IMR-90 (cell line): ENCODE measurements at regions not wholly inside any gene's neighbourhood (a gene's known extent, or its start where the extent isn't known, plus 50 kb on each side); places are given as distances from the start of the nearest gene placed in this dataset.

Experiments
- ATAC-seq: fragments of 200-7000 bp; cut with Tn5 transposase; 2 replicates; pipeline ENCODE4 v1.9.1; 2020; ENCODE audit warnings: low read depth, mild to moderate bottlenecking, moderate library complexity
- BruUV-seq: library from RNA; stranded (reverse); fragments of 400-500 nt; replicated peaks from 2 replicates; lab custom pipeline; 2021; lab: Mats Ljungman, UMichigan
- CTCF ChIA-PET: fragments of 300-600 bp; formaldehyde crosslinking; extraction: SDS; loops from one replicate; lab custom pipeline; 2021; ENCODE audit warnings: antibody characterized with exemption; lab: Yijun Ruan, JAX
- POLR2A ChIA-PET: fragments of 300-600 bp; sonication (Branson Sonifier 250); formaldehyde crosslinking; loops from one replicate; lab custom pipeline; 2022; ENCODE audit warnings: antibody characterized with exemption; ENCODE audit not compliant: unreplicated experiment; lab: Charles Lee
- DNase-seq: peaks from one replicate; pipeline ENCODE4 v3.0.0; 2013
- H2AFZ ChIP-seq: replicated peaks from 2 replicates; pipeline ENCODE3; 2013; ENCODE audit warnings: low read length, mild to moderate bottlenecking; ENCODE audit not compliant: poor library complexity
- H2AK5ac ChIP-seq: 2 replicates; pipeline ENCODE4 v1.6.1; 2013; ENCODE audit warnings: low read depth, low read length, inconsistent platforms
- H2AK9ac ChIP-seq: replicated peaks from 2 replicates; pipeline ENCODE3; 2013; ENCODE audit warnings: mild to moderate bottlenecking, low read depth, low read length, moderate library complexity; ENCODE audit not compliant: poor library complexity
- H2BK120ac ChIP-seq: 2 replicates; pipeline ENCODE4 v1.6.1; 2013; ENCODE audit warnings: low read depth, low read length, inconsistent platforms
- H2BK15ac ChIP-seq: 3 replicates; pipeline ENCODE4 v1.6.1; 2013; ENCODE audit warnings: low read depth, low read length, inconsistent platforms
- H2BK20ac ChIP-seq: 2 replicates; pipeline ENCODE4 v1.6.1; 2013; ENCODE audit warnings: low read depth, mild to moderate bottlenecking, inconsistent platforms, low read length, moderate library complexity
- H2BK5ac ChIP-seq: 2 replicates; pipeline ENCODE4 v1.6.1; 2013; ENCODE audit warnings: mild to moderate bottlenecking, low read depth, low read length, inconsistent platforms; ENCODE audit not compliant: poor library complexity, severe bottlenecking
- H3K14ac ChIP-seq: replicated peaks from 2 replicates; pipeline ENCODE4 v1.6.1; 2013; ENCODE audit warnings: low read depth, low read length, inconsistent platforms
- H3K18ac ChIP-seq: 2 replicates; pipeline ENCODE4 v1.6.1; 2013; ENCODE audit warnings: low read depth, low read length, control low read depth
- H3K23ac ChIP-seq: 2 replicates; pipeline ENCODE4 v1.6.1; 2013; ENCODE audit warnings: low read depth, low read length, inconsistent platforms
- H3K27ac ChIP-seq: 2 replicates; pipeline ENCODE4 v1.5.1; 2013; ENCODE audit warnings: mild to moderate bottlenecking, control low read depth, low read length; ENCODE audit not compliant: insufficient read depth
- H3K27me3 ChIP-seq: 2 replicates; pipeline ENCODE4 v1.6.1; 2013; ENCODE audit warnings: low read length; ENCODE audit not compliant: control insufficient read depth, insufficient read depth
- H3K36me3 ChIP-seq: 2 replicates; pipeline ENCODE4 v1.6.1; 2013; ENCODE audit warnings: low read length, mixed read lengths; ENCODE audit not compliant: control insufficient read depth, insufficient read depth
- H3K4ac ChIP-seq: 2 replicates; pipeline ENCODE4 v1.6.1; 2013; ENCODE audit warnings: low read depth, low read length, inconsistent platforms
- H3K4me1 ChIP-seq: 2 replicates; pipeline ENCODE4 v1.6.1; 2013; ENCODE audit warnings: low read length, mixed read lengths; ENCODE audit not compliant: control insufficient read depth, insufficient read depth
- H3K4me2 ChIP-seq: 2 replicates; pipeline ENCODE4 v1.6.1; 2013; ENCODE audit warnings: low read depth, mild to moderate bottlenecking, control low read depth, low read length, moderate library complexity
- H3K4me3 ChIP-seq: 2 replicates; pipeline ENCODE4 v1.5.1; 2013; ENCODE audit warnings: low read depth, mild to moderate bottlenecking, control low read depth, low read length, moderate library complexity; ENCODE audit not compliant: insufficient read depth
- H3K56ac ChIP-seq: 2 replicates; pipeline ENCODE4 v1.6.1; 2013; ENCODE audit warnings: low read length, inconsistent platforms; ENCODE audit not compliant: insufficient read depth; ENCODE audit errors: extremely low read depth
- H3K79me1 ChIP-seq, 2 experiments: 2 replicates each; pipeline ENCODE4 v1.6.1; 2013; ENCODE audit warnings: low read length in 2 of 2, inconsistent platforms in 1 of 2, low read depth in 1 of 2
- H3K9ac ChIP-seq: 2 replicates; pipeline ENCODE4 v1.6.1; 2013; ENCODE audit warnings: low read depth, low read length, control low read depth
- H3K9me1 ChIP-seq: 2 replicates; pipeline ENCODE4 v1.6.1; 2013; ENCODE audit warnings: low read length, inconsistent platforms; ENCODE audit not compliant: insufficient read depth
- H3K9me3 ChIP-seq: 2 replicates; pipeline ENCODE4 v1.6.1; 2013; ENCODE audit warnings: low read length; ENCODE audit not compliant: control insufficient read depth, insufficient read depth
- H4K20me1 ChIP-seq: 2 replicates; pipeline ENCODE4 v1.6.1; 2013; ENCODE audit warnings: low read length, inconsistent platforms; ENCODE audit not compliant: insufficient read depth
- H4K5ac ChIP-seq: 2 replicates; pipeline ENCODE4 v1.6.1; 2013; ENCODE audit warnings: mild to moderate bottlenecking, low read depth, low read length, control low read depth
- H4K8ac ChIP-seq, 2 experiments: 2 replicates each; pipeline ENCODE4 v1.6.1; 2013; ENCODE audit warnings: low read depth in 2 of 2, low read length in 2 of 2, control low read depth in 1 of 2, inconsistent platforms in 1 of 2
- H4K91ac ChIP-seq: 2 replicates; pipeline ENCODE4 v1.6.1; 2013; ENCODE audit warnings: low read depth, low read length, inconsistent platforms; ENCODE audit not compliant: insufficient read depth
- BHLHE40 ChIP-seq: fragments of 150-350 bp; IDR thresholded peaks from 2 replicates; pipeline ENCODE4 v1.6.1; 2016; ENCODE audit warnings: mild to moderate bottlenecking, low read depth, low read length
- CEBPB ChIP-seq: IDR thresholded peaks from 2 replicates; pipeline ENCODE4 v1.6.1; 2012; ENCODE audit warnings: low read depth, low read length, improper control_type of control experiment
- CHD1 ChIP-seq: IDR thresholded peaks from 2 replicates; pipeline ENCODE4 v1.6.1; 2012; ENCODE audit warnings: low read depth, low read length, improper control_type of control experiment
- CTCF ChIP-seq: conservative IDR thresholded peaks from 2 replicates; pipeline ENCODE4 v1.5.1; 2012; ENCODE audit warnings: mild to moderate bottlenecking, low read depth, low read length, improper control_type of control experiment
- FOS ChIP-seq: fragments of 150-350 bp; IDR thresholded peaks from 2 replicates; pipeline ENCODE4 v1.6.1; 2016; ENCODE audit warnings: low read depth, low read length
- MAFK ChIP-seq: IDR thresholded peaks from 2 replicates; pipeline ENCODE4 v1.6.1; 2012; ENCODE audit warnings: low read depth, low read length, improper control_type of control experiment
- MAZ ChIP-seq: IDR thresholded peaks from 2 replicates; pipeline ENCODE4 v1.6.1; 2012; ENCODE audit warnings: low read depth, mild to moderate bottlenecking, low read length, improper control_type of control experiment, moderate library complexity, borderline replicate concordance
- MXI1 ChIP-seq: IDR thresholded peaks from 2 replicates; pipeline ENCODE4 v1.6.1; 2012; ENCODE audit warnings: low read depth, mild to moderate bottlenecking, low read length, moderate library complexity, borderline replicate concordance
- NFE2L2 ChIP-seq: fragments of 150-350 bp; IDR thresholded peaks from 2 replicates; pipeline ENCODE4 v1.6.1; 2016; ENCODE audit warnings: low read depth, mild to moderate bottlenecking, low read length
- POLR2A ChIP-seq: IDR thresholded peaks from 2 replicates; pipeline ENCODE4 v1.6.1; 2012; ENCODE audit warnings: mild to moderate bottlenecking, low read depth, low read length
- RAD21 ChIP-seq: IDR thresholded peaks from 2 replicates; pipeline ENCODE4 v1.6.1; 2012; ENCODE audit warnings: low read length, improper control_type of control experiment
- RCOR1 ChIP-seq: IDR thresholded peaks from 2 replicates; pipeline ENCODE4 v1.6.1; 2012; ENCODE audit warnings: mild to moderate bottlenecking, low read length, improper control_type of control experiment; ENCODE audit not compliant: insufficient replicate concordance
- USF2 ChIP-seq: fragments of 150-350 bp; IDR thresholded peaks from 2 replicates; pipeline ENCODE4 v1.6.1; 2017; ENCODE audit warnings: mild to moderate bottlenecking, antibody characterized with exemption, low read length, low read depth
- WGBS, 2 experiments: methylation state at CpG; one replicate each; pipeline versions ENCODE4 v1.1.5 to v1.1.7; 2013; ENCODE audit warnings: missing lambda C conversion rate in 2 of 2; ENCODE audit not compliant: insufficient read length in 1 of 2; ENCODE audit errors: extremely low coverage in 2 of 2; 5-methylcytosine and 5-hydroxymethylcytosine counted together
- dilution Hi-C: fragments of 300-500 bp; cut with HindIII; formaldehyde crosslinking; loops from one replicate; pipeline ENCODE4 v1.14.3; 2018; ENCODE audit warnings: low sequenced_read_pairs; ENCODE audit not compliant: unreplicated experiment
- in situ Hi-C: fragments of 300-500 bp; cut with MboI; formaldehyde crosslinking; loops from 3 replicates; pipeline ENCODE4 v1.14.3; 2019; ENCODE audit warnings: low sequenced_read_pairs, inconsistent platforms, mixed read lengths
- intact Hi-C: fragments of 100-400 bp; cut with micrococcal nuclease; formaldehyde crosslinking; loops from 2 replicates; pipeline ENCODE4 v1.10.0; 2022

GRCh38 chr3:33956206-33956605, 157.8 kb downstream of the PDCD6IP start:
- Histone ChIP-seq H4K20me1 (no peaks in the 10 kb centered on the region), H3K14ac (no peak overlapping the region), H3K79me1 (no peaks in the 10 kb centered on the region), H3K36me3 (no peaks in the 10 kb centered on the region), H3K18ac (no peak overlapping the region), H3K27ac (no peak overlapping the region), H2AK9ac (no peak overlapping the region), H3K4me1 (no peaks in the 10 kb centered on the region), H4K5ac (no peak overlapping the region), H2AFZ (no peak overlapping the region), H2BK5ac (no peak overlapping the region), H3K9me3 (no peaks in the 10 kb centered on the region), H3K23ac (no peak overlapping the region), H3K4ac (no peak overlapping the region), H3K4me3 (no peak overlapping the region), H2BK15ac (no peak overlapping the region), H2BK120ac (no peak overlapping the region), H3K56ac (no peak overlapping the region), H3K4me2 (no peak overlapping the region), H4K8ac (no peak overlapping the region), H3K9ac (no peak overlapping the region), H2AK5ac (no peak overlapping the region), H3K9me1 (no peaks in the 10 kb centered on the region), H2BK20ac (no peak overlapping the region), H3K27me3 (peaks cover 3% of the 10 kb centered on the region), H4K91ac (no peak overlapping the region)
- no peak for ATAC-seq
- in situ Hi-C loops, result no loop called here
- WGBS, 2 experiments, result 80% methylated on average over 1 of the region's 2 CpGs; no CpG with 5 or more reads in 1 of the 2 experiments
- DNase-seq, result no peak
- no TSS peak for BruUV-seq
- TF ChIP-seq BHLHE40 (no peak), RAD21 (no peak), MAFK (no peak), CTCF (no peak), MXI1 (no peak), FOS (no peak), CEBPB (no peak), CHD1 (no peak), NFE2L2 (no peak), MAZ (no peak), RCOR1 (no peak), POLR2A (no peak), USF2 (no peak)
- POLR2A ChIA-PET, result no interaction called here
- CTCF ChIA-PET, result no interaction called here
- dilution Hi-C loops, result no loop called here
- intact Hi-C loops, result no loop called here
